Vagina (tissue), 2 donors: ENCODE measurements at regions not wholly inside any gene's neighbourhood (a gene's known extent, or its start where the extent isn't known, plus 50 kb on each side); places are given as distances from the start of the nearest gene placed in this dataset.

Experiments used
- DNase-seq, 2 donors: peaks; one replicate each; pipeline ENCODE4 v3.0.0-alpha.2; 2017; ENCODE audit errors: extremely low spot score in 2 of 2
- H3K27ac ChIP-seq: fragments of 200-600 bp; sonication (generic); one replicate; pipeline ENCODE4 v1.5.1; 2019
- H3K27me3 ChIP-seq: fragments of 200-600 bp; sonication (generic); one replicate; pipeline ENCODE4 v1.5.1; 2019
- H3K36me3 ChIP-seq, 2 donors: fragments of 200-600 bp; sonication (generic); one replicate each; pipeline ENCODE4 v1.5.1; 2017 to 2019
- H3K4me1 ChIP-seq: fragments of 200-600 bp; sonication (generic); one replicate; pipeline ENCODE4 v1.5.1; 2019
- H3K4me3 ChIP-seq, 2 donors: fragments of 200-600 bp; sonication (generic); 1 replicate in 1 of 2; 2 replicates in 1 of 2; pipeline ENCODE4 v1.5.1; 2016 to 2019
- H3K9me3 ChIP-seq: fragments of 200-600 bp; sonication (generic); one replicate; pipeline ENCODE4 v1.5.1; 2019
- POLR2A ChIP-seq, 2 donors: fragments of 450-650 bp; IDR thresholded peaks; one replicate each; pipeline ENCODE4 v1.6.1; 2017; ENCODE audit warnings: antibody characterized with exemption in 2 of 2, mild to moderate bottlenecking in 2 of 2, moderate library complexity in 2 of 2
- POLR2AphosphoS5 ChIP-seq, 2 donors: sonication (generic); formaldehyde crosslinking; IDR thresholded peaks; one replicate each; pipeline ENCODE4 v1.9.0; 2017; ENCODE audit warnings: antibody characterized with exemption in 2 of 2, mild to moderate bottlenecking in 2 of 2, low read depth in 1 of 2; ENCODE audit not compliant: insufficient read depth in 1 of 2
- intact Hi-C: fragments of 100-400 bp; cut with DNase I; formaldehyde crosslinking; loops from one replicate; pipeline ENCODE4 v1.15.1; 2023
- TF ChIP-seq, protein P1 (sequence below), 3 experiments: fragments of 450-650 bp in 2 of 3; fragments of 200-600 bp in 1 of 3; sonication (generic) in 1 of 3; IDR thresholded peaks; one replicate each; pipeline ENCODE4 v1.5.1; 2017 to 2019; ENCODE audit warnings: antibody characterized with exemption in 3 of 3, mild to moderate bottlenecking in 2 of 3, moderate library complexity in 2 of 3

DNA sequence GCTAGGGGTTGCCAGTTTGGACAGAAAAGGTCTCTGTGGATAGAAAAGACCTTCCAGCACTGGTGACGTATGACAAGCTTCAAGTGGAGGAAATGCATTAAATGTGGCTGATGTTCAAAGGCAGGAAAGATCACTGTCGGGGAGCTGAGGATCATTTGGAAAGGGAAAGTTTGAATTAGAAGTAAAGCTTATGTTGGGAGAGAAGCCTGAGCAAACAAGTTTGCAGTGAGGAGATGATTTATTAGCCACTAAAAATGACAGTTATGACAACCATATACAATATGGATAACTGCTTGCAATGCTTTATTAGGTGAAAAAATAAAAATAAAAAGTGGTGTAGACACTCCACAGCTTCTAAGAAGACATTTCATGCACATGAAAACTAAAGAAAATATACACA, 135.3 kb upstream of the HS3ST1 start:
- TF ChIP-seq POLR2A (IDR thresholded peaks at IDR 0.05): no peak
- TF ChIP-seq, protein P1, sequence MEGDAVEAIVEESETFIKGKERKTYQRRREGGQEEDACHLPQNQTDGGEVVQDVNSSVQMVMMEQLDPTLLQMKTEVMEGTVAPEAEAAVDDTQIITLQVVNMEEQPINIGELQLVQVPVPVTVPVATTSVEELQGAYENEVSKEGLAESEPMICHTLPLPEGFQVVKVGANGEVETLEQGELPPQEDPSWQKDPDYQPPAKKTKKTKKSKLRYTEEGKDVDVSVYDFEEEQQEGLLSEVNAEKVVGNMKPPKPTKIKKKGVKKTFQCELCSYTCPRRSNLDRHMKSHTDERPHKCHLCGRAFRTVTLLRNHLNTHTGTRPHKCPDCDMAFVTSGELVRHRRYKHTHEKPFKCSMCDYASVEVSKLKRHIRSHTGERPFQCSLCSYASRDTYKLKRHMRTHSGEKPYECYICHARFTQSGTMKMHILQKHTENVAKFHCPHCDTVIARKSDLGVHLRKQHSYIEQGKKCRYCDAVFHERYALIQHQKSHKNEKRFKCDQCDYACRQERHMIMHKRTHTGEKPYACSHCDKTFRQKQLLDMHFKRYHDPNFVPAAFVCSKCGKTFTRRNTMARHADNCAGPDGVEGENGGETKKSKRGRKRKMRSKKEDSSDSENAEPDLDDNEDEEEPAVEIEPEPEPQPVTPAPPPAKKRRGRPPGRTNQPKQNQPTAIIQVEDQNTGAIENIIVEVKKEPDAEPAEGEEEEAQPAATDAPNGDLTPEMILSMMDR (IDR thresholded peaks at IDR 0.05): no peak
- TF ChIP-seq POLR2AphosphoS5 (IDR thresholded peaks at IDR 0.05; ENCODE audit: insufficient read depth in 1 of 2, low read depth in 1 of 2): no peak
- no peaks in the 10 kb centered on the region for H3K4me1 ChIP-seq
- H3K27ac ChIP-seq: no peak overlapping the region
- no peak overlapping the region for H3K4me3 ChIP-seq
- no peaks in the 10 kb centered on the region for H3K27me3 ChIP-seq
- H3K9me3 ChIP-seq: no peaks in the 10 kb centered on the region
- intact Hi-C loops: no loop called here
- no peak for DNase-seq
- H3K36me3 ChIP-seq: no peaks in the 10 kb centered on the region

DNA sequence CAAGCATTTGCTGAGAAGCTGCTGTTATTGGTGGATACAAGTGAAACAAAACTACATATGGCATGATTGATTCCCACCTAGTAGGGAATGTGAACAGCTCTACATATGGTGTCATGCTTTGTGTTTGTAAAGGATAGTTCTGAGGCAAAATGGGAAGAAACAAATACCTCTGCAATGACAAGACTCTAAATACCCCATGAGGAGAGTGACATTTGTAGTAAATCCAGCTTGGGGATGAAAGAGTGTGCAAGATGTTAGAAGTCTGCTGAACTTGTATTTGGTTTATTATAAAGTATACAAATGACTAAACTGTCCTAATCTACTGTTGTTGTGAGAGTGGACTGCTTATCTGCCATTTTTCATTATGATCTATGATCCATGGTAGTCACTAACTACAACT, 120.8 kb upstream of the HS3ST1 start:
- TF ChIP-seq, protein P1 (IDR thresholded peaks at IDR 0.05): no peak
- TF ChIP-seq POLR2A (IDR thresholded peaks at IDR 0.05): no peak
- no peak for TF ChIP-seq POLR2AphosphoS5 (IDR thresholded peaks at IDR 0.05; ENCODE audit: insufficient read depth in 1 of 2, low read depth in 1 of 2)
- Histone ChIP-seq H3K36me3 (no peaks in the 10 kb centered on the region), H3K4me1 (no peaks in the 10 kb centered on the region), H3K4me3 (no peak overlapping the region), H3K27ac (no peak overlapping the region), H3K27me3 (no peaks in the 10 kb centered on the region), H3K9me3 (no peaks in the 10 kb centered on the region)
- no peak for DNase-seq
- intact Hi-C loops: no loop called here

DNA sequence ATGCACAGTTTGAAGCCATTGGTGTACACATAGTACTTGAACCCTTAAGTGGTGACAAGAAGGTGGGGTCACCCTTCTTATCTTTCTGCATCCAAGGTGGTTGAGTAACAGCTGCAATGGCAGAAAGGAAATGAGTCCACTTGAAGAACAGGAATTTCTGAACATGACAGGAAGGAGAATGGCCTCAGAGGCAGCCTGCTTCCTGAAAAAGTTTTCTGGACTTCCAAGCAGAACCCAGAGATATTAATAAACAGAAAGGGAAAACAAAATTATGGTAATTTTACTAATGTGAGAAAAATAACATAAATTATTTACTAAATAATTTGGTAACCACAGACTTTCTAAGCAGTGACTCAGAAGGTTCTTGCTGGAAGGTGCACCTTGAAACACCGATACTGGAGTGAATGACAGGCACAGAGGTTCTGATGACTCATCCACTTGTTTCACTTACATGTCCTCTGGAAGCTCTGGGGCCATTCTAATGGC, 119.9 kb upstream of the HS3ST1 start:
- H3K27ac ChIP-seq: no peak overlapping the region
- intact Hi-C loops: no loop called here

DNA sequence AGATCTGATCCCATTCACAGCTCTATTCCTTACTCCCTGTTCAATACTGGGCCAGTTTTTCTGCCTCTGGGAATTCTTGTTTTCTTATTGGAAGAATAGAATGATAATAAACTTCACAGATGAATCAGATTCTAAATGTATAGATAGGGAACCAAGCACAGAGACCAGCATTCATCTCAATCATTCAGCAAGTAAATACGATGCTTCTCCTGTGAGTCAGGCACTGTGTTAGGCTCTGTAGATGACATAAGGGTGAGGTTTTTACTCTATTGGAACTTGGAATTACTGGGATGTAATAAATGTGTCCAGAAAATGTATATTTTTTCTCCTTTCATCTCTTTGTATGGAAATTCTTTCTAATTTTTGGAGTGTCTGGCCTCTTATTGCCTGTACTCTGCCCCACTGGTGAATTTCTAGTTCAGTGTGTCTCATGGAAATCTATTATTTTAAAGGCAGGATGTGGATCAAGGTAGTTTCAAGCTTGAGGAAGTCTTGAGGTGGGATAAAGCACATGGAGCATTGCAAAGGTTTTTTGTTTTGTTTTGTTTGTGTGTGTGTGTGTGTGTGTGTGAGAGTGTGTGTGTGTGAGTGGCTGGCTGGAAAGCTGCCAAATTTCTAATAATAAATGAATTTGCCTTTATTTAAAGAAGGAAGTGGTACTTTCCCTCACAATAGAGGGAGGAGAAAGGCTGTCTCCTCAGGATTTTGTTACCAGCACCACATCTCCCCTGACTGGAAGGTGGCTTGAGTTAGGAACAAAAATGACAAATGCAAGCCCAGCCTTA, 117.9 kb upstream of the HS3ST1 start:
- H3K27ac ChIP-seq: no peak overlapping the region
- H3K27me3 ChIP-seq: no peaks in the 10 kb centered on the region
- intact Hi-C loops: no loop called here
- H3K9me3 ChIP-seq: no peaks in the 10 kb centered on the region
- no peaks in the 10 kb centered on the region for H3K4me1 ChIP-seq
- no peaks in the 10 kb centered on the region for H3K36me3 ChIP-seq
- DNase-seq: no peak
- TF ChIP-seq, protein P1 (IDR thresholded peaks at IDR 0.05): no peak
- TF ChIP-seq POLR2AphosphoS5 (IDR thresholded peaks at IDR 0.05; ENCODE audit: insufficient read depth in 1 of 2, low read depth in 1 of 2): no peak
- no peak overlapping the region for H3K4me3 ChIP-seq

More for the DNA sequence above, 119.9 kb upstream of the HS3ST1 start:
- no peaks in the 10 kb centered on the region for H3K4me1 ChIP-seq
- no peak for DNase-seq
- no peaks in the 10 kb centered on the region for H3K36me3 ChIP-seq
- no peaks in the 10 kb centered on the region for H3K27me3 ChIP-seq
- TF ChIP-seq POLR2A (IDR thresholded peaks at IDR 0.05): no peak
- TF ChIP-seq, protein P1 (IDR thresholded peaks at IDR 0.05): no peak
- no peak for TF ChIP-seq POLR2AphosphoS5 (IDR thresholded peaks at IDR 0.05; ENCODE audit: insufficient read depth in 1 of 2, low read depth in 1 of 2)
- H3K9me3 ChIP-seq: no peaks in the 10 kb centered on the region
- H3K4me3 ChIP-seq: no peak overlapping the region

DNA sequence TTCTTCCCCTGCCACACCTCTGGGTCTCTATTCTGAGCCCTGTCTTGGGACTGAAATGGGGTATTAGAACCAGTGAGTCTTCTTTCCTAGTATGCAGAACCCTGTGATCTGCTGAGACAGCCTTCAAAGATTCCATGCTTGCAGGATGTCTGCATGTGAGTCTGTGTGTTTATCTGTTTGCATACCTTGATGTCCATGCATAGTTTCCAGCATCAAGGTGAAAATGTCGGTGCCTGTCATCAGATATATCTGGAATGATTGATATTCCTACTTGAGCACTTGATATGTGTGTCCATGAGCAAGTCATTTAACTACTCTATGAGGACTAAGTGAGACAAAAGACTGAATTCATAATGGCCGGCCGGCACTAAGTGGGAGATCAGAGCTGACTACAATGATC, 117.0 kb upstream of the HS3ST1 start:
- Histone ChIP-seq H3K9me3 (no peaks in the 10 kb centered on the region), H3K4me3 (no peak overlapping the region), H3K27ac (no peak overlapping the region), H3K4me1 (no peaks in the 10 kb centered on the region), H3K27me3 (no peaks in the 10 kb centered on the region), H3K36me3 (no peaks in the 10 kb centered on the region)
- TF ChIP-seq, protein P1 (IDR thresholded peaks at IDR 0.05): no peak
- TF ChIP-seq POLR2A (IDR thresholded peaks at IDR 0.05) (no peak), POLR2AphosphoS5 (IDR thresholded peaks at IDR 0.05; ENCODE audit: insufficient read depth in 1 of 2, low read depth in 1 of 2) (no peak)
- intact Hi-C loops: no loop called here
- no peak for DNase-seq
